K562 (cell line): ENCODE measurements at regions not wholly inside any gene's neighbourhood (a gene's known extent, or its start where the extent isn't known, plus 50 kb on each side); places are given as distances from the start of the nearest gene placed in this dataset.

Source experiments
- ATF4 ChIP-seq: fragments of 450-650 bp; formaldehyde crosslinking; IDR thresholded peaks from 2 replicates; pipeline ENCODE4 v1.4.0; 2022; ENCODE audit warnings: mild to moderate bottlenecking, moderate library complexity
- CBX1 ChIP-seq: sonication (generic); IDR thresholded peaks from 2 replicates; pipeline ENCODE4 v1.6.1; 2016; ENCODE audit warnings: antibody characterized with exemption, low read depth, mild to moderate bottlenecking
- CGGBP1 ChIP-seq: fragments of 250-450 bp; sonication (Bioruptor Pico); IDR thresholded peaks from 2 replicates; pipeline ENCODE4 v1.9.0; 2021; ENCODE audit warnings: mild to moderate bottlenecking
- CSDE1 ChIP-seq, 2 experiments: fragments of 450-650 bp; IDR thresholded peaks; 2 replicates each; pipeline ENCODE4 v1.6.1; 2016; ENCODE audit warnings: mild to moderate bottlenecking in 1 of 2
- E2F1 ChIP-seq: sonication (generic); formaldehyde crosslinking; IDR thresholded peaks from 2 replicates; pipeline ENCODE4 v1.8.1; 2023; ENCODE audit warnings: mild to moderate bottlenecking, missing genetic modification reagents, moderate library complexity
- E2F8 ChIP-seq: fragments of 450-650 bp; IDR thresholded peaks from 2 replicates; pipeline ENCODE4 v1.7.1; 2018; ENCODE audit warnings: mild to moderate bottlenecking, low read depth; ENCODE audit not compliant: partially characterized antibody
- EGR1 ChIP-seq: fragments of 450-650 bp; conservative IDR thresholded peaks from 2 replicates; pipeline ENCODE4 v1.6.1; 2017; ENCODE audit warnings: mild to moderate bottlenecking
- FOS ChIP-seq: IDR thresholded peaks from 3 replicates; pipeline ENCODE4 v1.6.1; 2011; ENCODE audit not compliant: insufficient read length; ENCODE audit errors: extremely low read depth
- GATAD2A ChIP-seq: fragments of 450-650 bp; IDR thresholded peaks from 2 replicates; pipeline ENCODE4 v1.6.1; 2017
- GTF2A2 ChIP-seq: IDR thresholded peaks from 2 replicates; pipeline ENCODE4 v1.6.1; 2016; ENCODE audit warnings: mild to moderate bottlenecking, missing genetic modification characterization, missing compliant biosample characterization
- HNRNPH1 ChIP-seq: fragments of 200-400 bp; formaldehyde crosslinking; optimal IDR thresholded peaks from 2 replicates; pipeline ENCODE3; 2017; ENCODE audit warnings: low read depth, mild to moderate bottlenecking, low read length, moderate library complexity
- JUN ChIP-seq, 2 experiments: sonication (generic) in 1 of 2; formaldehyde crosslinking in 1 of 2; IDR thresholded peaks; 2 replicates each; pipeline versions ENCODE4 v1.6.1 to v1.8.0; 2012 to 2022; ENCODE audit warnings: borderline replicate concordance in 2 of 2, mild to moderate bottlenecking in 2 of 2, improper control_type of control experiment in 1 of 2, low read depth in 1 of 2, low read length in 1 of 2, missing genetic modification reagents in 1 of 2
- MEF2D ChIP-seq: conservative IDR thresholded peaks from 2 replicates; pipeline ENCODE4 v1.6.1; 2016; ENCODE audit warnings: low read depth, missing genetic modification characterization, missing compliant biosample characterization
- PKNOX1 ChIP-seq: fragments of 450-650 bp; IDR thresholded peaks from 2 replicates; pipeline ENCODE4 v1.6.1; 2016
- RBM22 ChIP-seq: fragments of 200-400 bp; formaldehyde crosslinking; IDR thresholded peaks from 2 replicates; pipeline ENCODE4 v1.6.1; 2018; ENCODE audit warnings: low read length, low read depth; ENCODE audit not compliant: poor library complexity, severe bottlenecking
- RBM25 ChIP-seq: fragments of 200-400 bp; formaldehyde crosslinking; IDR thresholded peaks from 2 replicates; pipeline ENCODE4 v1.6.1; 2018; ENCODE audit warnings: low read length, low read depth, moderate library complexity; ENCODE audit not compliant: severe bottlenecking
- SIRT6 ChIP-seq: IDR thresholded peaks from one replicate; pipeline ENCODE4 v1.6.1; 2012; ENCODE audit warnings: low read depth, mild to moderate bottlenecking, control low read depth, inconsistent platforms, low read length, moderate library complexity
- SP2 ChIP-seq: IDR thresholded peaks from 2 replicates; pipeline ENCODE4 v1.6.1; 2011; ENCODE audit warnings: mild to moderate bottlenecking, low read depth, low read length, moderate library complexity; ENCODE audit not compliant: poor library complexity, severe bottlenecking; ENCODE audit errors: extremely low read depth
- TCF3 ChIP-seq: sonication (generic); formaldehyde crosslinking; IDR thresholded peaks from 2 replicates; pipeline ENCODE4 v1.4.0; 2020; ENCODE audit warnings: mild to moderate bottlenecking, missing genetic modification reagents
- YBX1 ChIP-seq: fragments of 450-650 bp; IDR thresholded peaks from 2 replicates; pipeline ENCODE4 v1.7.1; 2016; ENCODE audit warnings: mild to moderate bottlenecking
- ZBTB7A ChIP-seq: IDR thresholded peaks from 2 replicates; pipeline ENCODE4 v1.6.1; 2011; ENCODE audit warnings: low read depth, mild to moderate bottlenecking, low read length, moderate library complexity, borderline replicate concordance; ENCODE audit not compliant: control insufficient read depth
- ZNF263 ChIP-seq: sonication (generic); formaldehyde crosslinking; IDR thresholded peaks from 2 replicates; pipeline ENCODE4 v1.8.0; 2022; ENCODE audit warnings: mild to moderate bottlenecking, missing genetic modification reagents, borderline replicate concordance

GRCh38 chr10:78407009-78407711 is 373.5 kb downstream of the RPS24 start (continued):
- peak; percentile 54 for TF ChIP-seq SP2
- TF ChIP-seq PKNOX1: peak; percentile 99
- TF ChIP-seq TCF3: no peak
- TF ChIP-seq HNRNPH1: no peak
- TF ChIP-seq RBM22: no peak
- TF ChIP-seq CBX1: no peak
- TF ChIP-seq SIRT6: no peak
- no peak for TF ChIP-seq YBX1
- no peak for TF ChIP-seq E2F1
- no peak for TF ChIP-seq CSDE1 (IDR thresholded peaks at IDR 0.05)
- TF ChIP-seq GTF2A2 (tag): no peak
- TF ChIP-seq ATF4 (CRISPR knock-in tag): no peak
- TF ChIP-seq RBM25: peak; percentile 27
- TF ChIP-seq E2F8: no peak
- no peak for TF ChIP-seq JUN (IDR thresholded peaks at IDR 0.05; ENCODE audit: borderline replicate concordance, low read depth, low read length)
- no peak for TF ChIP-seq JUN (CRISPR knock-in tag; IDR thresholded peaks at IDR 0.05; ENCODE audit: borderline replicate concordance)
- no peak for TF ChIP-seq ZBTB7A
- TF ChIP-seq EGR1: peak; percentile 67
- peak; percentile 65 for TF ChIP-seq FOS
- no peak for TF ChIP-seq MEF2D (tag)
- TF ChIP-seq GATAD2A: no peak
- TF ChIP-seq CGGBP1 (CRISPR knock-in tag): no peak
- TF ChIP-seq ZNF263 (CRISPR knock-in tag): no peak
